ENCODE measurements at regions not wholly inside any gene's neighbourhood (a gene's known extent, or its start where the extent isn't known, plus 50 kb on each side); places are given as distances from the start of the nearest gene placed in this dataset.

GRCh38 chr1:29711582-29712283, 475.4 kb downstream of the PTPRU start:
- dilution Hi-C loops (cut with MboI; ENCODE audit: extremely low pct_ligation_motif_present, low sequenced_read_pairs): no loop called here
- Histone ChIP-seq H3K4me3 (ENCODE audit: control insufficient read depth in 2 of 3, extremely low read depth in 1 of 3, insufficient read depth in 2 of 3, low read depth in 1 of 3, low read length in 3 of 3) (peak overlapping the region in 1 of 3 experiments; percentile 16), H3K27me3 (ENCODE audit: control insufficient read depth, extremely low read depth, insufficient read depth, low read length) (no peaks in the 10 kb centered on the region), H4K20me1 (ENCODE audit: control insufficient read depth, extremely low read depth, insufficient read depth, low read length) (no peaks in the 10 kb centered on the region), H2AFZ (ENCODE audit: control insufficient read depth, low read length) (no peak overlapping the region), H3K9me3 (ENCODE audit: control insufficient read depth, low read depth, low read length) (no peaks in the 10 kb centered on the region), H3K4me2 (ENCODE audit: control insufficient read depth, extremely low read depth, insufficient read depth, low read depth, low read length) (peak overlapping the region; percentile 59), H3K36me3 (ENCODE audit: control insufficient read depth in 2 of 2, extremely low read depth in 1 of 2, insufficient read depth in 2 of 2, low read length in 2 of 2) (no peaks in the 10 kb centered on the region), H3K9me1 (ENCODE audit: control insufficient read depth, extremely low read depth, insufficient read depth, low read length) (peaks cover 2% of the 10 kb centered on the region), H3K79me2 (ENCODE audit: control insufficient read depth, insufficient read depth, low read length) (no peaks in the 10 kb centered on the region), H3K9ac (ENCODE audit: control insufficient read depth, extremely low read depth, insufficient read depth, low read length) (no peak overlapping the region), H3K27ac (ENCODE audit: control insufficient read depth, insufficient read depth, low read length) (peak overlapping the region; percentile 12), H3K4me1 (ENCODE audit: control insufficient read depth, extremely low read depth, insufficient read depth, low read length) (peaks cover 50% of the 10 kb centered on the region)
- TF ChIP-seq EZH2 (IDR thresholded peaks at IDR 0.05; ENCODE audit: low read length): no peak
- TF ChIP-seq, protein P1, sequence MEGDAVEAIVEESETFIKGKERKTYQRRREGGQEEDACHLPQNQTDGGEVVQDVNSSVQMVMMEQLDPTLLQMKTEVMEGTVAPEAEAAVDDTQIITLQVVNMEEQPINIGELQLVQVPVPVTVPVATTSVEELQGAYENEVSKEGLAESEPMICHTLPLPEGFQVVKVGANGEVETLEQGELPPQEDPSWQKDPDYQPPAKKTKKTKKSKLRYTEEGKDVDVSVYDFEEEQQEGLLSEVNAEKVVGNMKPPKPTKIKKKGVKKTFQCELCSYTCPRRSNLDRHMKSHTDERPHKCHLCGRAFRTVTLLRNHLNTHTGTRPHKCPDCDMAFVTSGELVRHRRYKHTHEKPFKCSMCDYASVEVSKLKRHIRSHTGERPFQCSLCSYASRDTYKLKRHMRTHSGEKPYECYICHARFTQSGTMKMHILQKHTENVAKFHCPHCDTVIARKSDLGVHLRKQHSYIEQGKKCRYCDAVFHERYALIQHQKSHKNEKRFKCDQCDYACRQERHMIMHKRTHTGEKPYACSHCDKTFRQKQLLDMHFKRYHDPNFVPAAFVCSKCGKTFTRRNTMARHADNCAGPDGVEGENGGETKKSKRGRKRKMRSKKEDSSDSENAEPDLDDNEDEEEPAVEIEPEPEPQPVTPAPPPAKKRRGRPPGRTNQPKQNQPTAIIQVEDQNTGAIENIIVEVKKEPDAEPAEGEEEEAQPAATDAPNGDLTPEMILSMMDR (optimal IDR thresholded peaks at IDR 0.05 in 1 of 3, IDR thresholded peaks at IDR 0.05 in 1 of 3, conservative IDR thresholded peaks at IDR 0.05 in 1 of 3; ENCODE audit: extremely low read depth in 1 of 3, insufficient read depth in 2 of 3, low read length in 3 of 3): no peak
- FAIRE-seq: peak; percentile 90
- DNase-seq (ENCODE audit: low read depth, low spot score): no peak

- Histone ChIP-seq H3K27ac (ENCODE audit: control insufficient read depth, insufficient read depth, low read length) (peak overlapping the region; percentile 85), H3K4me2 (ENCODE audit: control insufficient read depth, extremely low read depth, insufficient read depth, low read depth, low read length) (peak overlapping the region; percentile 66), H3K4me1 (ENCODE audit: control insufficient read depth, extremely low read depth, insufficient read depth, low read length) (peaks cover 50% of the 10 kb centered on the region), H3K36me3 (ENCODE audit: control insufficient read depth in 2 of 2, extremely low read depth in 1 of 2, insufficient read depth in 2 of 2, low read length in 2 of 2) (no peaks in the 10 kb centered on the region), H3K9ac (ENCODE audit: control insufficient read depth, extremely low read depth, insufficient read depth, low read length) (peak overlapping the region; percentile 57), H3K9me1 (ENCODE audit: control insufficient read depth, extremely low read depth, insufficient read depth, low read length) (peaks cover 2% of the 10 kb centered on the region), H3K27me3 (ENCODE audit: control insufficient read depth, extremely low read depth, insufficient read depth, low read length) (peaks cover 7% of the 10 kb centered on the region), H3K4me3 (ENCODE audit: control insufficient read depth in 2 of 3, extremely low read depth in 1 of 3, insufficient read depth in 2 of 3, low read depth in 1 of 3, low read length in 3 of 3) (no peak overlapping the region), H3K79me2 (ENCODE audit: control insufficient read depth, insufficient read depth, low read length) (no peaks in the 10 kb centered on the region), H2AFZ (ENCODE audit: control insufficient read depth, low read length) (peak overlapping the region; percentile 60), H3K9me3 (ENCODE audit: control insufficient read depth, low read depth, low read length) (no peaks in the 10 kb centered on the region), H4K20me1 (ENCODE audit: control insufficient read depth, extremely low read depth, insufficient read depth, low read length) (no peaks in the 10 kb centered on the region)
- peak; percentile 97 for DNase-seq (ENCODE audit: low read depth, low spot score)
- dilution Hi-C loops (cut with MboI; ENCODE audit: extremely low pct_ligation_motif_present, low sequenced_read_pairs): no loop called here
- TF ChIP-seq, protein P1 (optimal IDR thresholded peaks at IDR 0.05 in 1 of 3, IDR thresholded peaks at IDR 0.05 in 1 of 3, conservative IDR thresholded peaks at IDR 0.05 in 1 of 3; ENCODE audit: extremely low read depth in 1 of 3, insufficient read depth in 2 of 3, low read length in 3 of 3): peak in 1 of 3 experiments; percentile 28
- TF ChIP-seq EZH2 (IDR thresholded peaks at IDR 0.05; ENCODE audit: low read length): no peak
- FAIRE-seq: peak; percentile 100
Measured at GRCh38 chr1:29709704-29710280, 473.5 kb downstream of the PTPRU start.

Data from keratinocyte (primary cell).